ENCODE measurements at regions not wholly inside any gene's neighbourhood (a gene's known extent, or its start where the extent isn't known, plus 50 kb on each side); places are given as distances from the start of the nearest gene placed in this dataset.
"Not testable (repeated sequence)": the region's sequence is repeated elsewhere in the genome, so short reads cannot be mapped to it uniquely, and the experiment has no call there.

- H3K27me3 Mint-ChIP-seq: no peaks in the 10 kb centered on the region
- H3K9me3 Mint-ChIP-seq: peaks cover 8 to 24% (median 11%) of the 10 kb centered on the region in 5 donors
- no peaks in the 10 kb centered on the region for H3K36me3 ChIP-seq (ENCODE audit: insufficient read depth, low read length)
- no peak overlapping the region for H3K4me3 ChIP-seq (ENCODE audit: low read length)
- H3K9me3 ChIP-seq (ENCODE audit: low read length): no peaks in the 10 kb centered on the region
- no peaks in the 10 kb centered on the region for H3K4me1 Mint-ChIP-seq
- CTCF ChIA-PET: no interaction called here
- no peaks in the 10 kb centered on the region for H3K36me3 Mint-ChIP-seq
- no peak overlapping the region for H3K27ac ChIP-seq (ENCODE audit: low read depth, low read length)
- POLR2A ChIA-PET: no interaction called here
- no peak for DNase-seq
- no peaks in the 10 kb centered on the region for H3K4me1 ChIP-seq (ENCODE audit: insufficient read depth, low read length)
- H3K4me3 Mint-ChIP-seq: no peak overlapping the region
- H3K27me3 ChIP-seq (ENCODE audit: insufficient read depth, low read length, poor library complexity, severe bottlenecking): no peaks in the 10 kb centered on the region
- no peak overlapping the region for H3K27ac Mint-ChIP-seq
Observed at GRCh38 chr4:12487000-12487399, 997.1 kb downstream of the RAB28 start.

DNA sequence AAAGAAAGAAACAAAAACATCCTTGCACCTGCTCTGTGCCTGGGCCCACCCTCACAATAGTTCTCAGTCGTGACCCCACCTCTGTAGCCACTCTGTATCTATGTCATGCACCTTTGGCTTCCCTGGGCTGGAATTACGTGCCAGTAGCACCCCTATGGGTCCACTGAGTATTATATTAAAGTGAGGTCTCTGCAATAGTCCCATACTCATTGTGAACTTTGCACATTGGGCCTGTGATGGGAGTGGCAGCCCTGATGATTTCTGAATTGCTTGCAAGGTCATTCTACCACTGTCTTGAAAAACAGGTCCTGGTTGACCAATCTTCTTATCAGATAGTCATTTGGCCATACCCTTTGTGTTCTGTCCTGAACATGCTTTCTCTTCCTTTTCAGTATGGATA lies 1012.1 kb downstream of the RAB28 start:
- H3K27ac ChIP-seq (ENCODE audit: low read depth, low read length): no peak overlapping the region
- no peak overlapping the region for H3K4me3 Mint-ChIP-seq
- POLR2A ChIA-PET: no interaction called here
- H3K27ac Mint-ChIP-seq: no peak overlapping the region
- no peaks in the 10 kb centered on the region for H3K4me1 Mint-ChIP-seq
- H3K4me1 ChIP-seq (ENCODE audit: insufficient read depth, low read length): no peaks in the 10 kb centered on the region
- H3K9me3 ChIP-seq (ENCODE audit: low read length): no peaks in the 10 kb centered on the region
- no peaks in the 10 kb centered on the region for H3K36me3 ChIP-seq (ENCODE audit: insufficient read depth, low read length)
- CTCF ChIA-PET: no interaction called here
- H3K36me3 Mint-ChIP-seq: no peaks in the 10 kb centered on the region
- H3K9me3 Mint-ChIP-seq: peaks cover 0 to 14% (median 5%) of the 10 kb centered on the region in 5 donors
- no peaks in the 10 kb centered on the region for H3K27me3 ChIP-seq (ENCODE audit: insufficient read depth, low read length, poor library complexity, severe bottlenecking)
- DNase-seq: no peak
- H3K27me3 Mint-ChIP-seq: no peaks in the 10 kb centered on the region
- H3K4me3 ChIP-seq (ENCODE audit: low read length): no peak overlapping the region

- Mint-ChIP-seq H3K36me3 (no peaks in the 10 kb centered on the region), H3K4me1 (no peaks in the 10 kb centered on the region), H3K27me3 (no peaks in the 10 kb centered on the region), H3K9me3 (peaks cover 0 to 14% (median 5%) of the 10 kb centered on the region in 5 donors), H3K27ac (no peak overlapping the region), H3K4me3 (no peak overlapping the region)
- CTCF ChIA-PET: no interaction called here
- no peak for DNase-seq
- POLR2A ChIA-PET: no interaction called here
- Histone ChIP-seq H3K36me3 (ENCODE audit: insufficient read depth, low read length) (no peaks in the 10 kb centered on the region), H3K27ac (ENCODE audit: low read depth, low read length) (no peak overlapping the region), H3K9me3 (ENCODE audit: low read length) (no peaks in the 10 kb centered on the region), H3K4me3 (ENCODE audit: low read length) (no peak overlapping the region), H3K4me1 (ENCODE audit: insufficient read depth, low read length) (no peaks in the 10 kb centered on the region), H3K27me3 (ENCODE audit: insufficient read depth, low read length, poor library complexity, severe bottlenecking) (no peaks in the 10 kb centered on the region)
Observed at GRCh38 chr4:12471193-12471592, 1012.9 kb downstream of the RAB28 start.

GRCh38 chr4:12461576-12461975 lies 1022.6 kb downstream of the RAB28 start:
- H3K27ac Mint-ChIP-seq, CTCF ChIA-PET: not testable (repeated sequence)

DNA sequence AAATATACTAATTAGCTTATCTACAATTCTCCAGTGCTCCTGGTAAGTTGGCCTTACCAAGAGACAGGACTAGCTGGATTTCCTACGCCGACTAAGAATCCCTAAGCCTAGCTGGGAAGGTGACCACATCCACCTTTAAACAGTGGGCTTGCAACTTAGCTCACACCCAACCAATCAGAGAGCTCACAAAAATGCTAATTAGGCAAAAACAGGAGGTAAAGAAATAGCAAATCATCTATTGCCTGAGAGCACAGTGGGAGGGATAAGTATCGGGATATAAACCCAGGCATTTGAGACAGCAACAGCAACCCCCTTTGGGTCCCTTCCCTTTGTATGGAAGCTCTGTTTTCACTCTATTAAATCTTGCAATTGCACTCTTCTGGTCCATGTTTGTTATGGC lies 1025.0 kb downstream of the RAB28 start:
- POLR2A ChIA-PET: no interaction called here
- H3K4me1 Mint-ChIP-seq: no peaks in the 10 kb centered on the region
- no peak overlapping the region for H3K4me3 Mint-ChIP-seq
- Histone ChIP-seq H3K27ac (ENCODE audit: low read depth, low read length) (no peak overlapping the region), H3K36me3 (ENCODE audit: insufficient read depth, low read length) (no peaks in the 10 kb centered on the region), H3K27me3 (ENCODE audit: insufficient read depth, low read length, poor library complexity, severe bottlenecking) (no peaks in the 10 kb centered on the region), H3K4me1 (ENCODE audit: insufficient read depth, low read length) (no peaks in the 10 kb centered on the region), H3K9me3 (ENCODE audit: low read length) (no peaks in the 10 kb centered on the region), H3K4me3 (ENCODE audit: low read length) (no peak overlapping the region)
- CTCF ChIA-PET: no interaction called here
- H3K9me3 Mint-ChIP-seq: peaks cover 2 to 10% (median 5%) of the 10 kb centered on the region in 5 donors
- no peak for DNase-seq
- no peaks in the 10 kb centered on the region for H3K27me3 Mint-ChIP-seq
- no peak overlapping the region for H3K27ac Mint-ChIP-seq
- peaks cover 0 to 2% (median 0%) of the 10 kb centered on the region in 3 donors for H3K36me3 Mint-ChIP-seq

More at GRCh38 chr4:12461576-12461975, 1022.6 kb downstream of the RAB28 start:
- DNase-seq; H3K27me3 ChIP-seq (ENCODE audit: insufficient read depth, low read length, poor library complexity, severe bottlenecking); H3K4me3 ChIP-seq (ENCODE audit: low read length); POLR2A ChIA-PET; H3K36me3 Mint-ChIP-seq; H3K36me3 ChIP-seq (ENCODE audit: insufficient read depth, low read length); H3K27ac ChIP-seq (ENCODE audit: low read depth, low read length); H3K4me1 ChIP-seq (ENCODE audit: insufficient read depth, low read length); H3K9me3 ChIP-seq (ENCODE audit: low read length); H3K4me3 Mint-ChIP-seq; H3K27me3 Mint-ChIP-seq; H3K4me1 Mint-ChIP-seq: not testable (repeated sequence)
- peaks cover 4 to 12% (median 9%) of the 10 kb centered on the region in 5 donors for H3K9me3 Mint-ChIP-seq

DNA sequence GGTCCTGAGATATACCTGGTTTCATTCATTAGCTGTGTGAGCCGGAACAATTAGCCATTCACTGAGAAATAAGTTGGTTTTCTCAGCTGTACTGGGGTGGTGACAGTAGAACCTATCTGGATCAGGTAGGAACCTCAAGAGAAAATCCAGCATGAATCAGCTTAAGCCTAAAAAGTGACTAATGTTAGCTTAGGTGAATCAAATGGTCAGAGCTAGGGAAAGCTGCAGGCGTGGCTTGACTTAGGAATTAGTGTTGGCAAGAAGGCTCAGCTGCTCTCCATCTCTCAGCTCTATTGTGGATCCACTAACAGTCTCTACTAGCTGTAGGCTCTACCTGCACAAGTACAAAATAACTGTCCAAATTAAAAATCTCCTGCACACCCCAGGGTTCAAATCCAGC lies 1025.5 kb downstream of the RAB28 start:
- peaks cover under 1% of the 10 kb centered on the region for H3K9me3 ChIP-seq (ENCODE audit: low read length)
- no peak overlapping the region for H3K27ac ChIP-seq (ENCODE audit: low read depth, low read length)
- POLR2A ChIA-PET: no interaction called here
- Mint-ChIP-seq H3K27me3 (no peaks in the 10 kb centered on the region), H3K4me1 (no peaks in the 10 kb centered on the region), H3K9me3 (peaks cover 0 to 9% (median 7%) of the 10 kb centered on the region in 5 donors), H3K4me3 (no peak overlapping the region), H3K36me3 (peaks cover 0 to 2% (median 0%) of the 10 kb centered on the region in 3 donors), H3K27ac (no peak overlapping the region)
- H3K4me3 ChIP-seq (ENCODE audit: low read length): no peak overlapping the region
- H3K4me1 ChIP-seq (ENCODE audit: insufficient read depth, low read length): no peaks in the 10 kb centered on the region
- CTCF ChIA-PET: no interaction called here
- no peaks in the 10 kb centered on the region for H3K36me3 ChIP-seq (ENCODE audit: insufficient read depth, low read length)
- no peaks in the 10 kb centered on the region for H3K27me3 ChIP-seq (ENCODE audit: insufficient read depth, low read length, poor library complexity, severe bottlenecking)
- no peak for DNase-seq

DNA sequence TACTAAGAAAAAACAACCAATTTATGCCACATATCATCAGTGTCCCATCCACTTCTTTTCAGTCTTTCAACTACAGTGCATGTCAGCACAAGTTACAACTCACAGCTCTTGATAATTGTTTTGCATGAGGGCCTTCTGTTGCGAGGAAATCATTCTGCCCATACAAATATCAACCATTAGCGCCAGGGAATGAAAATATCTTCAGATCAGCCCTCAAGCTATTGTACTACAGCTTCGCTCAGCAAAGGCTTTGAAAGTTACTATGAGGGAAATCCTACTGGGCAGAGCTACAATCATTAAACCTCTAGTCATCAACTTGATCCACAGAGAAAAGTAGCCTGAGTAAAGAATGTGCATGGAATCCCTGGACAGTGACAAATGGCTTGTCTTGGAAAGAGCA lies 1023.6 kb upstream of the HS3ST1 start:
- no peaks in the 10 kb centered on the region for H3K4me1 Mint-ChIP-seq
- Histone ChIP-seq H3K27me3 (ENCODE audit: insufficient read depth, low read length, poor library complexity, severe bottlenecking) (no peaks in the 10 kb centered on the region), H3K27ac (ENCODE audit: low read depth, low read length) (no peak overlapping the region), H3K4me3 (ENCODE audit: low read length) (no peak overlapping the region), H3K9me3 (ENCODE audit: low read length) (peaks cover 5% of the 10 kb centered on the region), H3K4me1 (ENCODE audit: insufficient read depth, low read length) (no peaks in the 10 kb centered on the region), H3K36me3 (ENCODE audit: insufficient read depth, low read length) (no peaks in the 10 kb centered on the region)
- H3K9me3 Mint-ChIP-seq: peaks cover 11 to 24% (median 14%) of the 10 kb centered on the region in 5 donors
- no peak for DNase-seq
- no peaks in the 10 kb centered on the region for H3K27me3 Mint-ChIP-seq
- H3K36me3 Mint-ChIP-seq: no peaks in the 10 kb centered on the region
- ChIA-PET CTCF (no interaction called here), POLR2A (no interaction called here)
- H3K4me3 Mint-ChIP-seq: no peak overlapping the region
- no peak overlapping the region for H3K27ac Mint-ChIP-seq

GRCh38 chr4:12447451-12447850 lies 1018.8 kb upstream of the HS3ST1 start:
- no peak for DNase-seq
- H3K27me3 ChIP-seq (ENCODE audit: insufficient read depth, low read length, poor library complexity, severe bottlenecking): no peaks in the 10 kb centered on the region
- H3K4me3 ChIP-seq (ENCODE audit: low read length): no peak overlapping the region
- Mint-ChIP-seq H3K4me3 (no peak overlapping the region), H3K36me3 (no peaks in the 10 kb centered on the region), H3K27me3 (no peaks in the 10 kb centered on the region), H3K27ac (no peak overlapping the region), H3K4me1 (no peaks in the 10 kb centered on the region), H3K9me3 (peaks cover 14 to 28% (median 17%) of the 10 kb centered on the region in 5 donors)
- ChIA-PET POLR2A (no interaction called here), CTCF (no interaction called here)
- no peak overlapping the region for H3K27ac ChIP-seq (ENCODE audit: low read depth, low read length)
- no peaks in the 10 kb centered on the region for H3K4me1 ChIP-seq (ENCODE audit: insufficient read depth, low read length)
- no peaks in the 10 kb centered on the region for H3K9me3 ChIP-seq (ENCODE audit: low read length)
- H3K36me3 ChIP-seq (ENCODE audit: insufficient read depth, low read length): no peaks in the 10 kb centered on the region

- H3K36me3 ChIP-seq (ENCODE audit: insufficient read depth, low read length): no peaks in the 10 kb centered on the region
- CTCF ChIA-PET: no interaction called here
Observed at GRCh38 chr4:12446657-12447185, 1018.0 kb upstream of the HS3ST1 start.

More at GRCh38 chr4:12446657-12447185, 1018.0 kb upstream of the HS3ST1 start:
- Mint-ChIP-seq H3K4me3 (no peak overlapping the region), H3K27ac (no peak overlapping the region), H3K4me1 (no peaks in the 10 kb centered on the region), H3K27me3 (no peaks in the 10 kb centered on the region), H3K36me3 (no peaks in the 10 kb centered on the region), H3K9me3 (peaks cover 14 to 28% (median 17%) of the 10 kb centered on the region in 5 donors)
- Histone ChIP-seq H3K9me3 (ENCODE audit: low read length) (no peaks in the 10 kb centered on the region), H3K4me3 (ENCODE audit: low read length) (no peak overlapping the region), H3K27ac (ENCODE audit: low read depth, low read length) (no peak overlapping the region), H3K4me1 (ENCODE audit: insufficient read depth, low read length) (no peaks in the 10 kb centered on the region), H3K27me3 (ENCODE audit: insufficient read depth, low read length, poor library complexity, severe bottlenecking) (no peaks in the 10 kb centered on the region)
- DNase-seq: no peak
- POLR2A ChIA-PET: no interaction called here
